ENCODE measurements at regions not wholly inside any gene's neighbourhood (a gene's known extent, or its start where the extent isn't known, plus 50 kb on each side); places are given as distances from the start of the nearest gene placed in this dataset.

- no peak for TF ChIP-seq CTCF (IDR thresholded peaks at IDR 0.05; ENCODE audit: insufficient read depth, low read length, poor library complexity, severe bottlenecking)
- Histone ChIP-seq H3K27me3 (ENCODE audit: control insufficient read depth, insufficient read depth, low read length) (no peaks in the 10 kb centered on the region), H3K4me3 (ENCODE audit: low read depth, low read length) (no peak overlapping the region), H3K36me3 (ENCODE audit: control insufficient read depth, insufficient read depth, low read length) (no peaks in the 10 kb centered on the region)
- DNase-seq (ENCODE audit: low read depth): no peak
These were observed 87.6 kb upstream of the CYP1B1 start for GRCh38 chr2:38163579-38163978.

GRCh38 chr2:38163006-38163405 lies 87.1 kb upstream of the CYP1B1 start:
- no peak for TF ChIP-seq CTCF (IDR thresholded peaks at IDR 0.05; ENCODE audit: insufficient read depth, low read length, poor library complexity, severe bottlenecking)
- Histone ChIP-seq H3K4me3 (ENCODE audit: low read depth, low read length) (no peak overlapping the region), H3K36me3 (ENCODE audit: control insufficient read depth, insufficient read depth, low read length) (no peaks in the 10 kb centered on the region), H3K27me3 (ENCODE audit: control insufficient read depth, insufficient read depth, low read length) (no peaks in the 10 kb centered on the region)
- no peak for DNase-seq (ENCODE audit: low read depth)

- Histone ChIP-seq H3K4me3 (ENCODE audit: low read depth, low read length) (no peak overlapping the region), H3K27me3 (ENCODE audit: control insufficient read depth, insufficient read depth, low read length) (no peaks in the 10 kb centered on the region), H3K36me3 (ENCODE audit: control insufficient read depth, insufficient read depth, low read length) (no peaks in the 10 kb centered on the region)
- TF ChIP-seq CTCF (IDR thresholded peaks at IDR 0.05; ENCODE audit: insufficient read depth, low read length, poor library complexity, severe bottlenecking): no peak
- no peak for DNase-seq (ENCODE audit: low read depth)
These were observed 84.6 kb upstream of the CYP1B1 start for GRCh38 chr2:38160516-38160915.

GRCh38 chr2:38159597-38159996 lies 83.6 kb upstream of the CYP1B1 start:
- Histone ChIP-seq H3K27me3 (ENCODE audit: control insufficient read depth, insufficient read depth, low read length) (no peaks in the 10 kb centered on the region), H3K36me3 (ENCODE audit: control insufficient read depth, insufficient read depth, low read length) (no peaks in the 10 kb centered on the region), H3K4me3 (ENCODE audit: low read depth, low read length) (no peak overlapping the region)
- DNase-seq (ENCODE audit: low read depth): no peak
- TF ChIP-seq CTCF (IDR thresholded peaks at IDR 0.05; ENCODE audit: insufficient read depth, low read length, poor library complexity, severe bottlenecking): no peak

GRCh38 chr2:38159191-38159590 lies 83.2 kb upstream of the CYP1B1 start:
- no peak for DNase-seq (ENCODE audit: low read depth)
- TF ChIP-seq CTCF (IDR thresholded peaks at IDR 0.05; ENCODE audit: insufficient read depth, low read length, poor library complexity, severe bottlenecking): no peak
- Histone ChIP-seq H3K27me3 (ENCODE audit: control insufficient read depth, insufficient read depth, low read length) (no peaks in the 10 kb centered on the region), H3K36me3 (ENCODE audit: control insufficient read depth, insufficient read depth, low read length) (no peaks in the 10 kb centered on the region), H3K4me3 (ENCODE audit: low read depth, low read length) (no peak overlapping the region)

GRCh38 chr2:38158378-38159118 lies 82.6 kb upstream of the CYP1B1 start:
- no peak for DNase-seq (ENCODE audit: low read depth)
- no peaks in the 10 kb centered on the region for H3K27me3 ChIP-seq (ENCODE audit: control insufficient read depth, insufficient read depth, low read length)
- no peaks in the 10 kb centered on the region for H3K36me3 ChIP-seq (ENCODE audit: control insufficient read depth, insufficient read depth, low read length)
- TF ChIP-seq CTCF (IDR thresholded peaks at IDR 0.05; ENCODE audit: insufficient read depth, low read length, poor library complexity, severe bottlenecking): no peak
- H3K4me3 ChIP-seq (ENCODE audit: low read depth, low read length): no peak overlapping the region
